ENCODE measurements at regions not wholly inside any gene's neighbourhood (a gene's known extent, or its start where the extent isn't known, plus 50 kb on each side); places are given as distances from the start of the nearest gene placed in this dataset.

- TF ChIP-seq ZSCAN18 (tag by site-specific recombination; IDR thresholded peaks at IDR 0.05) (no peak), YY1 (tag by site-specific recombination; IDR thresholded peaks at IDR 0.05) (peak; percentile 13; the same call in 1 of the 2 replicates), ZNF280C (tag by site-specific recombination; IDR thresholded peaks at IDR 0.05) (no peak), YY2 (tag by site-specific recombination; IDR thresholded peaks at IDR 0.05) (no peak), ZNF112 (tag by site-specific recombination; IDR thresholded peaks at IDR 0.05) (no peak), ZNF202 (tag by site-specific recombination; IDR thresholded peaks at IDR 0.05; ENCODE audit: borderline replicate concordance) (no peak), ZNF510 (tag by site-specific recombination; IDR thresholded peaks at IDR 0.05; ENCODE audit: insufficient replicate concordance) (no peak), ZBTB49 (tag by site-specific recombination; IDR thresholded peaks at IDR 0.05; ENCODE audit: low read depth) (no peak), ZNF544 (tag by site-specific recombination; IDR thresholded peaks at IDR 0.05) (no peak), ZNF558 (tag by site-specific recombination; IDR thresholded peaks at IDR 0.05) (peak; percentile 26; the same call in 1 of the 2 replicates)
Measured at GRCh38 chr3:194070634-194071409, 65.1 kb upstream of the HES1 start (continued).

- Histone ChIP-seq H3K4me3 (ENCODE audit: low read depth, low read length) (no peak overlapping the region), H3K9me3 (ENCODE audit: control insufficient read depth, insufficient read depth, low read depth, low read length) (no peaks in the 10 kb centered on the region), H3K27ac (ENCODE audit: extremely low read depth, low read depth, low read length) (no peak overlapping the region), H3K36me3 (ENCODE audit: control insufficient read depth in 2 of 2, insufficient read depth in 1 of 2, low read length in 2 of 2) (no peaks in the 10 kb centered on the region), H3K4me1 (ENCODE audit: control insufficient read depth, insufficient read depth, low read length) (no peaks in the 10 kb centered on the region)
- no peak for TF ChIP-seq HOXC10 (CRISPR knock-in tag; IDR thresholded peaks at IDR 0.05)
- CTCF ChIA-PET: interaction anchor here (0.6 to 1.0 kb wide), 3 partner anchors 58 to 291 kb away, joined by 3 to 4 read pairs (median 3); no protein-coding TSS in a partner anchor
- POLR2A ChIA-PET: interaction anchor here (1.0 to 2.1 kb wide), 2 partner anchors 11 to 63 kb away, joined by 3 to 14 read pairs; partner anchors contain the start of gene HES1
Measured at GRCh38 chr3:194072097-194072428, 63.9 kb upstream of the HES1 start.

GRCh38 chr3:194072691-194073279 is 63.2 kb upstream of the HES1 start:
- Histone ChIP-seq H3K4me3 (ENCODE audit: low read depth, low read length) (no peak overlapping the region), H3K4me1 (ENCODE audit: control insufficient read depth, insufficient read depth, low read length) (no peaks in the 10 kb centered on the region), H3K27ac (ENCODE audit: extremely low read depth, low read depth, low read length) (no peak overlapping the region), H3K36me3 (ENCODE audit: control insufficient read depth in 2 of 2, insufficient read depth in 1 of 2, low read length in 2 of 2) (no peaks in the 10 kb centered on the region), H3K9me3 (ENCODE audit: control insufficient read depth, insufficient read depth, low read depth, low read length) (no peaks in the 10 kb centered on the region)
- POLR2A ChIA-PET: no interaction called here
- TF ChIP-seq HOXA7 (CRISPR knock-in tag; IDR thresholded peaks at IDR 0.05; ENCODE audit: borderline replicate concordance): no peak
- no peak for TF ChIP-seq FEZF1 (tag by site-specific recombination; IDR thresholded peaks at IDR 0.05)
- no peak for TF ChIP-seq ZNF692 (tag by site-specific recombination; IDR thresholded peaks at IDR 0.05)
- no peak for TF ChIP-seq ZNF701 (tag by site-specific recombination; IDR thresholded peaks at IDR 0.05)
- no peak for TF ChIP-seq YY1 (tag by site-specific recombination; IDR thresholded peaks at IDR 0.05)
- CTCF ChIA-PET: no interaction called here

Measured in HEK293 (cell line).